ENCODE measurements at regions not wholly inside any gene's neighbourhood (a gene's known extent, or its start where the extent isn't known, plus 50 kb on each side); places are given as distances from the start of the nearest gene placed in this dataset.

DNA sequence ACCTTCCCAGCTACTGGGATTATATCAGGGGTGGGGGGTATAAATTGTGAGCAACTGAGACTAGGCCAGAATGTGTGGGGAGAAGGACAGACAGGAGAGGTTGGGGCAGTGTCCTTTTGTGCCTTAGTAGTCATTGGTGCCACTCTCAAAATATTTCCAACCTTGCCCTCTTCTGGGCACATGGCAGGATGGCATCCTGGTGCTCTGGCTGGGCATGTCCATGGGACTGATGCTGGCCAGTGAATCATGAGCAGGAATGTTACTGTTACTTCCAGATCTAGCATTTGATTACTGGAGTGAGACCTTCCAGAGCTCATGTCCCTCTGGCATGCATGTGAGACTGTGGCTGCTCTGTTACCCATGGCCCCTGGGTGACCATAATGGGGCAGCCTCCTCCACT is 151.2 kb downstream of the MATN1 start:
- DNase-seq, result no peak
- no peaks in the 10 kb centered on the region for H3K27me3 ChIP-seq (ENCODE audit: control insufficient read depth in 3 of 3, insufficient read depth in 3 of 3, low read length in 2 of 3)
- H3K4me3 ChIP-seq, result no peak overlapping the region
- H3K27ac ChIP-seq (ENCODE audit: low read depth in 1 of 2, low read length in 1 of 2), result no peak overlapping the region
- H3K4me1 ChIP-seq (ENCODE audit: control insufficient read depth in 5 of 5, insufficient read depth in 5 of 5, low read length in 5 of 5), result no peaks in the 10 kb centered on the region
- no peaks in the 10 kb centered on the region for H3K36me3 ChIP-seq (ENCODE audit: control insufficient read depth in 4 of 4, insufficient read depth in 4 of 4, low read length in 4 of 4)
- ATAC-seq (ENCODE audit: insufficient read depth, low FRiP score), result no peak
- no peaks in the 10 kb centered on the region for H3K9me3 ChIP-seq (ENCODE audit: control insufficient read depth in 4 of 4, insufficient read depth in 3 of 4, low read length in 3 of 4)
- TF ChIP-seq, protein P1, sequence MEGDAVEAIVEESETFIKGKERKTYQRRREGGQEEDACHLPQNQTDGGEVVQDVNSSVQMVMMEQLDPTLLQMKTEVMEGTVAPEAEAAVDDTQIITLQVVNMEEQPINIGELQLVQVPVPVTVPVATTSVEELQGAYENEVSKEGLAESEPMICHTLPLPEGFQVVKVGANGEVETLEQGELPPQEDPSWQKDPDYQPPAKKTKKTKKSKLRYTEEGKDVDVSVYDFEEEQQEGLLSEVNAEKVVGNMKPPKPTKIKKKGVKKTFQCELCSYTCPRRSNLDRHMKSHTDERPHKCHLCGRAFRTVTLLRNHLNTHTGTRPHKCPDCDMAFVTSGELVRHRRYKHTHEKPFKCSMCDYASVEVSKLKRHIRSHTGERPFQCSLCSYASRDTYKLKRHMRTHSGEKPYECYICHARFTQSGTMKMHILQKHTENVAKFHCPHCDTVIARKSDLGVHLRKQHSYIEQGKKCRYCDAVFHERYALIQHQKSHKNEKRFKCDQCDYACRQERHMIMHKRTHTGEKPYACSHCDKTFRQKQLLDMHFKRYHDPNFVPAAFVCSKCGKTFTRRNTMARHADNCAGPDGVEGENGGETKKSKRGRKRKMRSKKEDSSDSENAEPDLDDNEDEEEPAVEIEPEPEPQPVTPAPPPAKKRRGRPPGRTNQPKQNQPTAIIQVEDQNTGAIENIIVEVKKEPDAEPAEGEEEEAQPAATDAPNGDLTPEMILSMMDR (IDR thresholded peaks at IDR 0.05; ENCODE audit: control extremely low read depth, extremely low read depth), result no peak
- H3K9ac ChIP-seq (ENCODE audit: insufficient read depth in 1 of 2, low read length in 2 of 2), result no peak overlapping the region

DNA sequence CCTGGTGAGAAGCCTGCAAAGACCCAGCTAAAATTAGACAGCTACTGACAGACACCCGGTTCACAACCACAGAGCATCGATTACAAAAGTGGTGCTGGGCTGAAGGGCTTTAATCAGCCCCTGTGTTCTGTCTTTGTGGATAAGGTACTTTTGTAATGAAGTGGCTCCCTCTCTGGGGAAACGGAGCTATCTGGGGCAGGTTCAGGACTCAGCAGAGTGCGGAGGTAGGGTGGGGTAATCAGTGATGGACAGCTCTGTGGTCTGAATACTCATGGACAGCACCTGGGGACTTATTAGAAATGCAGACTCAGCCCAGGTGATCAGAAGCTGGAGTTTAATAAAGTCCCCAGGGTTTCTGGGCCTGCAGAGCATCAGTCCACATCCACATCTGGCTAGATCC is 152.0 kb downstream of the MATN1 start:
- Histone ChIP-seq H3K9ac (ENCODE audit: insufficient read depth in 1 of 2, low read length in 2 of 2) (no peak overlapping the region), H3K27ac (ENCODE audit: low read depth in 1 of 2, low read length in 1 of 2) (no peak overlapping the region), H3K36me3 (ENCODE audit: control insufficient read depth in 4 of 4, insufficient read depth in 4 of 4, low read length in 4 of 4) (no peaks in the 10 kb centered on the region), H3K4me1 (ENCODE audit: control insufficient read depth in 5 of 5, insufficient read depth in 5 of 5, low read length in 5 of 5) (no peaks in the 10 kb centered on the region), H3K27me3 (ENCODE audit: control insufficient read depth in 3 of 3, insufficient read depth in 3 of 3, low read length in 2 of 3) (no peaks in the 10 kb centered on the region), H3K9me3 (ENCODE audit: control insufficient read depth in 4 of 4, insufficient read depth in 3 of 4, low read length in 3 of 4) (no peaks in the 10 kb centered on the region), H3K4me3 (no peak overlapping the region)
- no peak for ATAC-seq (ENCODE audit: insufficient read depth, low FRiP score)
- no peak for DNase-seq
- WGBS, 2 donors, result 64 to 79% methylated on average over 4 of the region's 4 CpGs
- TF ChIP-seq, protein P1 (IDR thresholded peaks at IDR 0.05; ENCODE audit: control extremely low read depth, extremely low read depth), result no peak

DNA sequence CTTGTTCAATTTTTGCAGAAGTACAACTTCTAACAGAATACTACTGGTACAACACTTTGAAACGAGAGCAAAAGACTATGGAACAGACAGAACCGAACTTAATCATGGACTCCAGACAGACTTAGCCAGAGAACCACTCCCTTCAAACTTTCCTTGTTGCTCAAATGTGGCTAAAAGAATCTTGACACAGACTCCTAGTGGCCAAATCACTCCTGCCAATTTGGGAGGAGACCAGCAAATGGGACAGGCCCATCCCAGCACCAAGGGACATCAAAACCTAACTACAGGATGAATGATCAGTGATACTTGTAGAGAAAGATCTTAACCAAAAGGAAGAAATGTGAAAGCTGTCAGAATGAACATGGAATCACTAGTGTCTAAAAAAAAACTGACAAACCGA is 154.0 kb downstream of the MATN1 start:
- DNase-seq (no peak), ATAC-seq (ENCODE audit: insufficient read depth, low FRiP score) (no peak)
- H3K4me3 ChIP-seq, result no peak overlapping the region
- no peaks in the 10 kb centered on the region for H3K36me3 ChIP-seq (ENCODE audit: control insufficient read depth in 4 of 4, insufficient read depth in 4 of 4, low read length in 4 of 4)
- no peak overlapping the region for H3K9ac ChIP-seq (ENCODE audit: insufficient read depth in 1 of 2, low read length in 2 of 2)
- H3K9me3 ChIP-seq (ENCODE audit: control insufficient read depth in 4 of 4, insufficient read depth in 3 of 4, low read length in 3 of 4), result no peaks in the 10 kb centered on the region
- no peaks in the 10 kb centered on the region for H3K27me3 ChIP-seq (ENCODE audit: control insufficient read depth in 3 of 3, insufficient read depth in 3 of 3, low read length in 2 of 3)
- TF ChIP-seq, protein P1 (IDR thresholded peaks at IDR 0.05; ENCODE audit: control extremely low read depth, extremely low read depth), result no peak
- no peak overlapping the region for H3K27ac ChIP-seq (ENCODE audit: low read depth in 1 of 2, low read length in 1 of 2)
- WGBS, 2 donors, result 67 to 72% methylated on average over 3 of the region's 3 CpGs
- no peaks in the 10 kb centered on the region for H3K4me1 ChIP-seq (ENCODE audit: control insufficient read depth in 5 of 5, insufficient read depth in 5 of 5, low read length in 5 of 5)

DNA sequence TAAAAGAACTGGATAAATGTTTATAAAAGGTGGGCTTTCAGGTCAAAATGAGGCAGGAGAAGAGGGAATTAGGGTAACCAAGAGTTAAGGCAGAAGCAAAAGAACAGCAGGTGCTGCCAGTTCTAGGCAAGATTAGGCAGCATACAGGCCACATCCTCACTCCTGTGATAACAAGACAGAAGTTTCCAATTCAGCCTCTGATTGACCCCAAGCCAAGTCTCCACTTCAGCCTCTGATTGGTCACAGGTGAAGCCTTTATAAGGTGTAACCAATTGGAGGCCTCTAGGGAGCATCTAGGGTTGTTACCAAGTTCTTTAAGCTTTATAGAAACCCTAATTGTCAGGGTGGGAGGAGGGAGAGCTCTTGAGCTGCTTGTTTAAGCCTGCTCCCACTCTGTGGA is 160.8 kb downstream of the MATN1 start:
- Histone ChIP-seq H3K9me3 (ENCODE audit: control insufficient read depth in 4 of 4, insufficient read depth in 3 of 4, low read length in 3 of 4) (peaks cover 0 to 9% (median 5%) of the 10 kb centered on the region in 4 donors), H3K27ac (ENCODE audit: low read depth in 1 of 2, low read length in 1 of 2) (no peak overlapping the region), H3K27me3 (ENCODE audit: control insufficient read depth in 3 of 3, insufficient read depth in 3 of 3, low read length in 2 of 3) (no peaks in the 10 kb centered on the region), H3K4me3 (no peak overlapping the region), H3K9ac (ENCODE audit: insufficient read depth in 1 of 2, low read length in 2 of 2) (no peak overlapping the region), H3K4me1 (ENCODE audit: control insufficient read depth in 5 of 5, insufficient read depth in 5 of 5, low read length in 5 of 5) (no peaks in the 10 kb centered on the region), H3K36me3 (ENCODE audit: control insufficient read depth in 4 of 4, insufficient read depth in 4 of 4, low read length in 4 of 4) (no peaks in the 10 kb centered on the region)
- no peak for DNase-seq
- TF ChIP-seq, protein P1 (IDR thresholded peaks at IDR 0.05; ENCODE audit: control extremely low read depth, extremely low read depth), result no peak
- ATAC-seq (ENCODE audit: insufficient read depth, low FRiP score), result no peak
